ENCODE measurements at regions not wholly inside any gene's neighbourhood (a gene's known extent, or its start where the extent isn't known, plus 50 kb on each side); places are given as distances from the start of the nearest gene placed in this dataset.
"Not testable (repeated sequence)": the region's sequence is repeated elsewhere in the genome, so short reads cannot be mapped to it uniquely, and the experiment has no call there.

DNA sequence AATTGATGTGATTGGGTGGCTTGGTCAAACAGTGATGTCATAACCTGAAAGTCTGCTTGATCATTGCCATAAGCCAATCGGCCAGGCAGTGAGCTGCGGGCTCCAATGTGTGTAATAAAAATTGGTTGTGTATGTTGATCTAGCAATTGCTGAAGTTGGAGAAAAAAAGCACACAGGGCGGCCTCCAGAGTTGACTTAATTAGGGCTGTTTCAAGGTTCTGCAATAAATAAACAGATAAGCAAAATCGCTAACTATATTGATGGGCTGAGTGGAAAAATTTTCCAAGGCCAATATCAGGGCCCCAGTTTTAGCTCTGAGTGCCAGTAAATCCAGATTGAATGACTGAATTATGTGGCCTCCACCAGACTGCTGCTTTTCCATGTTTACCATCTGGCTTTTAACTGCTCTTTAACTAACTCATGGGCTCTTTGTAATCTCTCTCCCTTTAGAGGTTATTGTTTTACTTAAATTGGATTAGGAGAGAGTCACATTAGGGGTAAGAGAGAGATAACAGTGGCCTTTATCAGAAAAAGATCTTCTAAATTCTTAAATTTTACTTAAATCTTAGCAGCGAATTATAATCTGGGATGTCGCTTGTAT is 160.6 kb upstream of the WDFY3 start:
- TF ChIP-seq, protein P1, sequence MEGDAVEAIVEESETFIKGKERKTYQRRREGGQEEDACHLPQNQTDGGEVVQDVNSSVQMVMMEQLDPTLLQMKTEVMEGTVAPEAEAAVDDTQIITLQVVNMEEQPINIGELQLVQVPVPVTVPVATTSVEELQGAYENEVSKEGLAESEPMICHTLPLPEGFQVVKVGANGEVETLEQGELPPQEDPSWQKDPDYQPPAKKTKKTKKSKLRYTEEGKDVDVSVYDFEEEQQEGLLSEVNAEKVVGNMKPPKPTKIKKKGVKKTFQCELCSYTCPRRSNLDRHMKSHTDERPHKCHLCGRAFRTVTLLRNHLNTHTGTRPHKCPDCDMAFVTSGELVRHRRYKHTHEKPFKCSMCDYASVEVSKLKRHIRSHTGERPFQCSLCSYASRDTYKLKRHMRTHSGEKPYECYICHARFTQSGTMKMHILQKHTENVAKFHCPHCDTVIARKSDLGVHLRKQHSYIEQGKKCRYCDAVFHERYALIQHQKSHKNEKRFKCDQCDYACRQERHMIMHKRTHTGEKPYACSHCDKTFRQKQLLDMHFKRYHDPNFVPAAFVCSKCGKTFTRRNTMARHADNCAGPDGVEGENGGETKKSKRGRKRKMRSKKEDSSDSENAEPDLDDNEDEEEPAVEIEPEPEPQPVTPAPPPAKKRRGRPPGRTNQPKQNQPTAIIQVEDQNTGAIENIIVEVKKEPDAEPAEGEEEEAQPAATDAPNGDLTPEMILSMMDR (IDR thresholded peaks at IDR 0.05; ENCODE audit: low read length, missing control alignments), result no peak
- no peak for DNase-seq (ENCODE audit: low read depth)
- no peak overlapping the region for H3K4me3 ChIP-seq (replicated peaks; ENCODE audit: low read depth, low read length)

DNA sequence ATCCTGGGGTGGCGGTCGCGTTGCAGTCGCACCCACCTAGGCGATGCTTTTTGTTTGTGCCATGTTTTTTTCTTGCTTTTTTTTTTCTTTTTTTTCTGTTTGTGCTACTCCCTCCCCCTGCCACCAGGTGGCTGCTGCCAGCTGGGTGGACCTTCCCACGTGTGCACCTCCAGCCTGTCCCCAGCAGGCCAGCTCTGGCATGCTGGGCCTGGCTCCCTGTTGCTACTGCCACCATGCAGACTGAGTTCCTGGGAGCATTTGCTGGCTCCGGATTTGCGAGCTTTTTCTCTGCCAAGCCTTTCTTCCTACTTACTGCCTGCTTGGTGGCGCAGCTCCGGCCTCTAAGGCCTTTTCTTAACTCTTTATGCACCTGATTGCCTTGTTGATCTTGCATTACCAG is 161.2 kb upstream of the WDFY3 start:
- TF ChIP-seq, protein P1 (IDR thresholded peaks at IDR 0.05; ENCODE audit: low read length, missing control alignments), result peak; percentile 56
- DNase-seq (ENCODE audit: low read depth), result peak; percentile 49
- H3K4me3 ChIP-seq (replicated peaks; ENCODE audit: low read depth, low read length), result no peak overlapping the region

- H3K4me3 ChIP-seq (replicated peaks; ENCODE audit: low read depth, low read length), result no peak overlapping the region
- TF ChIP-seq, protein P1 (IDR thresholded peaks at IDR 0.05; ENCODE audit: low read length, missing control alignments), result no peak
- DNase-seq (ENCODE audit: low read depth), result no peak
These were observed 162.0 kb upstream of the WDFY3 start for GRCh38 chr4:85128246-85129204.

DNA sequence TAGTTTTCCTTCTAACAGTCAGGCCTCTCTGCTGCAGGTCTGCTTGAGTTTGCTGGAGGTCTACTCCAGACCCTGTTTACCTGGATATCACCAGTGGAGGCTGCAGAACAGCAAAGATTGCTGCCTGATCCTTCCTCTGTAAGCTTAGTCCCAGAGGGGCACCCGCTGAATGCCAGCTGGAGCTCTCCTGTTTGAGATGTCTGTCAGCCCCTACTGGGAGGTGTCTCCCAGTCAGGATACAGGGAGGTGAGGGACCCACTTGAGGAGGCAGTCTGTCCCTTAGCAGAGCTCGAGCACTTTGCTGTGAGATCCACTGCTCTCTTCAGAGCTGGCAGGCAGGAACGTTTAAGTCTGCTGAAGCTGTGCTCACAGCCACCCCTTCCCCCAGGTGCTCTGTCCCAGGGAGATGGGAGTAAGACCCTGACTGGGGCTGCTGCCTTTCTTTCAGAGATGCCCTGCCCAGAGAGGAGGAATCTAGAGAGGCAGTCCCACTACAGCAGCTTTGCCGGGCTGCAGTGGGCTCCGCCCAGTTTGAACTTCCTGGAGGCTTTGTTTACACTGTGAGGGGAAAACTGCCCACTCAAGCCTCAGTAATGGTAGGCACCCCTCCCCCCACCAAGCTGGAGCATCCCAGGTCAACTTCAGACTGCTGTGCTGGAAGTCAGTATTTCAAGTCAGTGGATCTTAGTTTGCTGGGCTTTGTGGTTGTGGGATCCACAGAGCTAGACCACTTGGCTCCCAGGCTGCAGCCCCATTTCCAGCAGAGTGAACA is 163.1 kb upstream of the WDFY3 start:
- not testable (repeated sequence) for DNase-seq (ENCODE audit: low read depth); H3K4me3 ChIP-seq (replicated peaks; ENCODE audit: low read depth, low read length)

DNA sequence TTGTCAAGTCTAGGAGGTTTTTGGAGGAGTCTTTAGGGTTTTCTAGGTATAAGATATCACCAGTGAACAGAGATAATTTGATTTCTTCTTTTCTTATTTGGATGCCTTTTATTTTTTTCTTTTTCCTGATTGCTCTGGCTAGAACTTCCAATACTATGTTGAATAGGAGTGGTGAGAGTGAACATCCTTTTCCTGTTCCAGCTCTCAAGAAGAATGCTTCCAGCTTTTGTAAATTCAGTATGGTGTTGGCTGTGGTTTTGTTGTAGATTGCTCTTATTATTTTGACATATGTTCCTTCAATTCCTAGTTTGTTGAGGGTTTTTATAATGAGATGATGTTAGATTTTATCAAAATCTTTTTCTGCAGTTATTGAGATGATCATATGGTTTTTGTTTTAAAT is 165.6 kb upstream of the WDFY3 start:
- no peak overlapping the region for H3K4me3 ChIP-seq (replicated peaks; ENCODE audit: low read depth, low read length)
- no peak for DNase-seq (ENCODE audit: low read depth)
- TF ChIP-seq, protein P1 (IDR thresholded peaks at IDR 0.05; ENCODE audit: low read length, missing control alignments), result no peak

- no peak overlapping the region for H3K4me3 ChIP-seq (replicated peaks; ENCODE audit: low read depth, low read length)
- TF ChIP-seq, protein P1 (IDR thresholded peaks at IDR 0.05; ENCODE audit: low read length, missing control alignments), result no peak
- no peak for DNase-seq (ENCODE audit: low read depth)
These were observed 166.1 kb upstream of the WDFY3 start for GRCh38 chr4:85132570-85132969.

DNA sequence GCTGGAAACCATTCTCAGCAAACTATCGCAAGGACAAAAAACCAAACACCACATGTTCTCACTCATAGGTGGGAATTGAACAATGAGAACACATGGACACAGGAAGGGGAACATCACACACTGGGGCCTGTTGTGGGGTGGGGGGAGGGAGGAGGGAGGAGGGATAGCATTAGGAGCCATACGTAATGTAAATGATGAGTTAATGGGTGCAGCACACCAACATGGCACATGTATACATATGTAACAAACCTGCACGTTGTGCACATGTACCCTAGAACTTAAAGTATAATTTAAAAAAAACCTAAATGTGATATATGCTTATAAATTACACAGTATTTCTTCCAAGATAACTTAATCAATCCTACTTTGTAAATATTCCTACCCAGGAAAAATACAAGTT is 173.3 kb upstream of the WDFY3 start:
- DNase-seq (ENCODE audit: low read depth); H3K4me3 ChIP-seq (replicated peaks; ENCODE audit: low read depth, low read length): not testable (repeated sequence)

All from fibroblast of pulmonary artery (primary cell).